ENCODE measurements at regions not wholly inside any gene's neighbourhood (a gene's known extent, or its start where the extent isn't known, plus 50 kb on each side); places are given as distances from the start of the nearest gene placed in this dataset.
"Not testable (repeated sequence)": the region's sequence is repeated elsewhere in the genome, so short reads cannot be mapped to it uniquely, and the experiment has no call there.

DNA sequence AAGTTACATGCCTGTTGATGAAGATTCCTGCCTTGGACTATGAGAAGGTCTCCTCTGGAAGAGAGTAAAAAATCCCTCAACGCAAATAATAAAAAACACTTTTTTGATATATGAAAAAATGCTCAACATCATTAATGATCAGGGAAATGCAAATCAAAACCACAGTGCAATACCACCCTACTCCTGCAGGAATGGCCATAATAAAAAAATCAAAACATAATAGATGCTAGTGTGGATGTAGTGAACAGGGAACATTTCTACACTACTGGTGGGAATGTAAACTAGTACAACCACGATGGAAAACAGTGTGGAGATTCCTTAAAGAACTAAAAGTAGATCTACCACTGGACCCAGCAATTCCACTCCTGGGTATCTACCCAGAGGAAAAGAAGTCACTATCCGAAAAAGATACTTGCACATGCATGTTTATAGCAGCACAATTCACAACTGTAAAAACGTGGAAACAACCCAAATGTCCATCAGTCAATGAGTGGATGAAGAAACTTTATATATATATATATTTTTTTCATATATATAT, 352.1 kb downstream of the SOX9 start:
- DNase-seq (ENCODE audit: low spot score in 2 of 2); H3K4me1 Mint-ChIP-seq; ATAC-seq (replicated peaks; ENCODE audit: extremely low read depth, poor library complexity, severe bottlenecking); H3K36me3 Mint-ChIP-seq (ENCODE audit: insufficient read depth); H3K9me3 Mint-ChIP-seq; H3K27ac Mint-ChIP-seq (ENCODE audit: low read depth); H3K4me3 Mint-ChIP-seq: not testable (repeated sequence)
- H3K27me3 Mint-ChIP-seq = peaks cover 18% of the 10 kb centered on the region

DNA sequence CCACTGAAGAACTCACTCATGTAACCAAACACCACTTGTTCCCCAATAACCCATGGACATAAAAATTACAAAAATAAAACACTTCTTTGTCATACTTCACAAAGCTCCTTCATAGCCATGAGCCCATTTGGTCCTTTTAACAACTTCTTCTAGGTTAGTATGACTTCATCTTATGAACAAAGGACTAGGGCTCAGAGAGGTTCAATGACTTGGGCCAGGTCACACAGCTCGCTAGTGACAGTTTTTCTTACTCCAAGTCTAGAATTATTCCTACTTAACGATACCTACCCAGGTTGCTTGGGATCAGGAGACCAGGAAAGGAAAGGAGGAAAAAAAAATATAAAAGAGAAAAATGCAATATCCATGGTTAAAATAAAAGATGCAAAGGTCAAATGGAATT, 353.4 kb downstream of the SOX9 start:
- Mint-ChIP-seq H3K36me3 (ENCODE audit: insufficient read depth) (no peaks in the 10 kb centered on the region), H3K4me3 (no peak overlapping the region), H3K9me3 (no peaks in the 10 kb centered on the region), H3K27me3 (peaks cover 26% of the 10 kb centered on the region), H3K27ac (ENCODE audit: low read depth) (no peak overlapping the region), H3K4me1 (no peaks in the 10 kb centered on the region)
- no peak for ATAC-seq (replicated peaks; ENCODE audit: extremely low read depth, poor library complexity, severe bottlenecking)
- no peak for DNase-seq (ENCODE audit: low spot score in 2 of 2)

DNA sequence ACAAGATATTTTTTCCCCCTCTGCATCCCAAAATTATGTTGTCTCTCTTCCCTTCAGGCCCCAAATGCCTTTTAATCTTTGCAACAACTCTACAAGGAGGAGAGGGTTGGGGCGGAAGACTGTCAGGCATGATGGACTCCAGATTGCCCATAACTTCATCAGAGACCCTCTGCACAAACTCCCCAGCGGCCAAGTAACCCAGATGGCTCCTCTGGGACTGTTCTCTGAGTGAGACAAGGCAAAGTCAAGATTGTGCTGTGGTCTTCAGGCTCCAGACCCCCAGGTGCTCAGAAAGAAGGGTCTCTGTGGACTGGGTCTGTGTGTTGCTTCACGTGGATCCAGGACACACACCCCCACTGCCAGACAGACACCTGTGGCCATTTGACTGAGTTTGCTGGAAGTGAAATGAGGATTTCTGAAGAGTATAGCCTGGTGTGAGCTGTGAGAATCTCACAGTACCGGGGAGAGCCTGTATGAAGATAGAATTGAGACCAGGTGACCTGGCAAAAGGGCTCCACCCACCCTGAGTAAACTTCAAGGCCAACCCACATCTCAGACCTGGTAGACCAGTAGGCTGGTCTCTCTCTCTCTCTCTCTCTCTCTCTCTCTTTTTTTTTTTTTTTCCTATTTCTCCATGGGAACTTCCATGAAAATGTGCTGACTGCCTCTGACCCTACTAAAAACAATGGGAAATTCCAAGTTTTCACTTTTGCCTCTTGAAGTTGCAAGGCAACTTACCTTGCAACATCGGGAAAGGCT, 354.1 kb downstream of the SOX9 start:
- H3K4me1 Mint-ChIP-seq = no peaks in the 10 kb centered on the region
- ATAC-seq (replicated peaks; ENCODE audit: extremely low read depth, poor library complexity, severe bottlenecking) (no peak), DNase-seq (ENCODE audit: low spot score in 2 of 2) (no peak)
- H3K27me3 Mint-ChIP-seq = peaks cover 33% of the 10 kb centered on the region
- H3K4me3 Mint-ChIP-seq = no peak overlapping the region
- H3K27ac Mint-ChIP-seq (ENCODE audit: low read depth) = no peak overlapping the region
- no peaks in the 10 kb centered on the region for H3K36me3 Mint-ChIP-seq (ENCODE audit: insufficient read depth)
- H3K9me3 Mint-ChIP-seq = no peaks in the 10 kb centered on the region

DNA sequence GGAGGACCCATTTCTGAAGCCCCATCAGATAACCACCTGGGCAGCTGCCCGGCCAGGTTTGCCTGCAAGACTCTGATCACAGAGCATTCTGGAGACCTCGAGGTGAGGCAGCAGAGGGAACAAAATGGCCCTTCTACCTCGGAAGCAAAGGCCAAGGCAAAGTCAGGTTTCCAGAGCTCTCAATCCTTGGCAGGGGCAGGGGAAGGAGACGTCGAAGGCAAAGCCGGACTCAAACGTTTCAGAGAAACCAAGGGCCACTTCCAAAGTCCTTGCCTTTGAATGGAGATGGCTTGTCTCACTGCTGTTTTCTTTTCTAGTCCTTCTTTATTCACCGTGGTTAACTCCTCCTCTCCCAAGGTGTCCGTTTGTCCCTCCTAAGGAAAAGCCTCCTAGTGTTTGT, 355.3 kb downstream of the SOX9 start:
- DNase-seq (ENCODE audit: low spot score in 2 of 2) (no peak), ATAC-seq (replicated peaks; ENCODE audit: extremely low read depth, poor library complexity, severe bottlenecking) (no peak)
- no peak overlapping the region for H3K27ac Mint-ChIP-seq (ENCODE audit: low read depth)
- peaks cover 40% of the 10 kb centered on the region for H3K27me3 Mint-ChIP-seq
- no peaks in the 10 kb centered on the region for H3K36me3 Mint-ChIP-seq (ENCODE audit: insufficient read depth)
- H3K4me1 Mint-ChIP-seq = no peaks in the 10 kb centered on the region
- H3K4me3 Mint-ChIP-seq = no peak overlapping the region
- H3K9me3 Mint-ChIP-seq = no peaks in the 10 kb centered on the region

GRCh38 chr17:72476575-72476986, 355.8 kb downstream of the SOX9 start:
- no peaks in the 10 kb centered on the region for H3K4me1 Mint-ChIP-seq
- H3K9me3 Mint-ChIP-seq = no peaks in the 10 kb centered on the region
- H3K27me3 Mint-ChIP-seq = peaks cover 44% of the 10 kb centered on the region
- no peaks in the 10 kb centered on the region for H3K36me3 Mint-ChIP-seq (ENCODE audit: insufficient read depth)
- no peak for DNase-seq (ENCODE audit: low spot score in 2 of 2)
- ATAC-seq (replicated peaks; ENCODE audit: extremely low read depth, poor library complexity, severe bottlenecking) = no peak
- no peak overlapping the region for H3K27ac Mint-ChIP-seq (ENCODE audit: low read depth)
- H3K4me3 Mint-ChIP-seq = no peak overlapping the region

- Mint-ChIP-seq H3K9me3 (no peaks in the 10 kb centered on the region), H3K27me3 (peaks cover 54% of the 10 kb centered on the region), H3K4me1 (no peaks in the 10 kb centered on the region), H3K36me3 (ENCODE audit: insufficient read depth) (no peaks in the 10 kb centered on the region), H3K4me3 (no peak overlapping the region), H3K27ac (ENCODE audit: low read depth) (no peak overlapping the region)
- DNase-seq (ENCODE audit: low spot score in 2 of 2) (no peak), ATAC-seq (replicated peaks; ENCODE audit: extremely low read depth, poor library complexity, severe bottlenecking) (no peak)
Measured at GRCh38 chr17:72477491-72477890, 356.7 kb downstream of the SOX9 start.

DNA sequence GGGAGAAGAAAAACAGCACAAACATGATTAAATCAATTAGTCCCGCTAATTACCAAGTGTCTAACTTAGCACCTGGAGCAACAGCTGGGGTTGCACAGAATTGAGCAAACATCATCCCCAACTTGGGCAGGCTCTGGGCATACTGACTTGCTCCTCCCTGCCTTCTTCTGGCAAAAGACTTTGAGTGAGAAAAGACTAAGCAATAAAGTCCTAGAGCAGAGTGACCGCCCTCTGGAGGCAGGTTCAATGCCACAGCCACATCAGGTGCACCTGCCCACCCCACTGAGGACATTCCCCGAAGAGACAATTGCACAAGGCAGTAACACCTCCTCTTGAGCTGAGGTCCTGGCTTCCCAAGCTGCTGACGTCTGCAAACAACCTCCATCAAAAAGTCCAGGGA, 358.3 kb downstream of the SOX9 start:
- H3K4me1 Mint-ChIP-seq = no peaks in the 10 kb centered on the region
- no peak overlapping the region for H3K4me3 Mint-ChIP-seq
- H3K27ac Mint-ChIP-seq (ENCODE audit: low read depth) = no peak overlapping the region
- ATAC-seq (replicated peaks; ENCODE audit: extremely low read depth, poor library complexity, severe bottlenecking) = no peak
- peaks cover 66% of the 10 kb centered on the region for H3K27me3 Mint-ChIP-seq
- H3K9me3 Mint-ChIP-seq = no peaks in the 10 kb centered on the region
- H3K36me3 Mint-ChIP-seq (ENCODE audit: insufficient read depth) = no peaks in the 10 kb centered on the region
- DNase-seq (ENCODE audit: low spot score in 2 of 2) = no peak

- Mint-ChIP-seq H3K4me1 (no peaks in the 10 kb centered on the region), H3K4me3 (no peak overlapping the region), H3K9me3 (no peaks in the 10 kb centered on the region), H3K27ac (ENCODE audit: low read depth) (no peak overlapping the region), H3K27me3 (peaks cover 68% of the 10 kb centered on the region), H3K36me3 (ENCODE audit: insufficient read depth) (no peaks in the 10 kb centered on the region)
- DNase-seq (ENCODE audit: low spot score in 2 of 2) (no peak), ATAC-seq (replicated peaks; ENCODE audit: extremely low read depth, poor library complexity, severe bottlenecking) (no peak)
Measured at GRCh38 chr17:72481572-72481971, 360.8 kb downstream of the SOX9 start.

GRCh38 chr17:72485596-72485995, 364.8 kb downstream of the SOX9 start:
- ATAC-seq (replicated peaks; ENCODE audit: extremely low read depth, poor library complexity, severe bottlenecking) (no peak), DNase-seq (ENCODE audit: low spot score in 2 of 2) (no peak)
- H3K36me3 Mint-ChIP-seq (ENCODE audit: insufficient read depth) = no peaks in the 10 kb centered on the region

GRCh38 chr17:72486806-72487205, 366.0 kb downstream of the SOX9 start:
- DNase-seq (ENCODE audit: low spot score in 2 of 2) (no peak), ATAC-seq (replicated peaks; ENCODE audit: extremely low read depth, poor library complexity, severe bottlenecking) (no peak)
- Mint-ChIP-seq H3K27ac (ENCODE audit: low read depth) (no peak overlapping the region), H3K4me3 (no peak overlapping the region), H3K4me1 (no peaks in the 10 kb centered on the region), H3K36me3 (ENCODE audit: insufficient read depth) (no peaks in the 10 kb centered on the region), H3K9me3 (no peaks in the 10 kb centered on the region), H3K27me3 (peaks cover 39% of the 10 kb centered on the region)

More at GRCh38 chr17:72485596-72485995, 364.8 kb downstream of the SOX9 start:
- Mint-ChIP-seq H3K4me1 (no peaks in the 10 kb centered on the region), H3K27me3 (peaks cover 48% of the 10 kb centered on the region), H3K9me3 (no peaks in the 10 kb centered on the region), H3K27ac (ENCODE audit: low read depth) (no peak overlapping the region), H3K4me3 (no peak overlapping the region)

GRCh38 chr17:72487731-72488494, 367.1 kb downstream of the SOX9 start:
- Mint-ChIP-seq H3K27ac (ENCODE audit: low read depth) (no peak overlapping the region), H3K9me3 (no peaks in the 10 kb centered on the region), H3K36me3 (ENCODE audit: insufficient read depth) (no peaks in the 10 kb centered on the region), H3K4me1 (no peaks in the 10 kb centered on the region), H3K4me3 (no peak overlapping the region), H3K27me3 (peaks cover 28% of the 10 kb centered on the region)
- no peak for ATAC-seq (replicated peaks; ENCODE audit: extremely low read depth, poor library complexity, severe bottlenecking)
- DNase-seq (ENCODE audit: low spot score in 2 of 2) = no peak

GRCh38 chr17:72488555-72489271, 367.9 kb downstream of the SOX9 start:
- no peaks in the 10 kb centered on the region for H3K9me3 Mint-ChIP-seq
- H3K4me3 Mint-ChIP-seq = no peak overlapping the region
- H3K36me3 Mint-ChIP-seq (ENCODE audit: insufficient read depth) = no peaks in the 10 kb centered on the region
- ATAC-seq (replicated peaks; ENCODE audit: extremely low read depth, poor library complexity, severe bottlenecking) (no peak), DNase-seq (ENCODE audit: low spot score in 2 of 2) (no peak)
- no peak overlapping the region for H3K27ac Mint-ChIP-seq (ENCODE audit: low read depth)
- peaks cover 23% of the 10 kb centered on the region for H3K27me3 Mint-ChIP-seq
- H3K4me1 Mint-ChIP-seq = no peaks in the 10 kb centered on the region

Data from central memory CD8-positive, alpha-beta T cell (primary cell).